Activated CD8-positive, alpha-beta memory T cell treated with anti-CD3 and anti-CD28 coated beads for 1 hour (primary cell): ENCODE measurements at regions not wholly inside any gene's neighbourhood (a gene's known extent, or its start where the extent isn't known, plus 50 kb on each side); places are given as distances from the start of the nearest gene placed in this dataset.

ENCODE experiments used
- DNase-seq, 2 donors: peaks; one replicate each; pipeline ENCODE4 v3.0.0-alpha.2; 2020; ENCODE audit warnings: low read depth in 1 of 2; ENCODE audit errors: extremely low read depth in 1 of 2

DNA sequence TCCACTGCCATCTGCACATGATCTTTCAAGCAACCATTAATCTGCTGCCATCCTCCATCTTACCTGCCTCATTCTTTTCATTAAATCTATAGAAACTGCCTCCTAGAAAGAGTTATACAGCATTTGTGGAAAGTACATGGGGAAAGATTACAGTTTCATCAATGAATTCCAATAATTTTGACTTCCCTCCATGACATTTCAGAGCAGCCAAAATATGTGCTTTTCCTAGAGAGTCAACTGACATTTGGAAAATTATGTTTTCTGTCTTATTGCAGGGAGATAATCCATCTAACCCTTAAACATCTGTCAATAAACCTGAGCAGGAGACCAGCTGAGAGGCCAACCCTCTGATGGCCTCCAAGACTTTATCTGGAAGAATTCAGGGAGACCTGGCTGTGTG, 147.0 kb upstream of the CDH5 start:
- no peak for DNase-seq

DNA sequence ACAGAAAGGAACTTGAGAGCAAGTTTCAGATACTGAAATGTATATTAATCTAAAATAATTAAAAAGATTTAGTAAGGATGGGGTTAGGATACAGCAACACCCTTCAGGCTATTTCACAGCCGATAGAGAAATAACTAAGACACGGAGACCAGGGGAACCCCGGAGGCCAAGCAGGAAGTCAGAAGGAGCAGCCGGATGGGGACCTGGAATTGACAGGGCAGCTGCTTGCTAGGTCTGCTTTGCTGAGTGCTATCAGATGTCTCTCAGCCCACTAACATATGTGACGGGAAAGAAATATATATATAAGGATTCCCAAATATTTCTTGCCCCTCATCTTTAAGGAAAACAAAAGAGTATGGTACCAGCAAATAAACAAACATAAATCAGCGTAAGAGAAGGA, 154.1 kb upstream of the CDH5 start:
- DNase-seq, result no peak

DNA sequence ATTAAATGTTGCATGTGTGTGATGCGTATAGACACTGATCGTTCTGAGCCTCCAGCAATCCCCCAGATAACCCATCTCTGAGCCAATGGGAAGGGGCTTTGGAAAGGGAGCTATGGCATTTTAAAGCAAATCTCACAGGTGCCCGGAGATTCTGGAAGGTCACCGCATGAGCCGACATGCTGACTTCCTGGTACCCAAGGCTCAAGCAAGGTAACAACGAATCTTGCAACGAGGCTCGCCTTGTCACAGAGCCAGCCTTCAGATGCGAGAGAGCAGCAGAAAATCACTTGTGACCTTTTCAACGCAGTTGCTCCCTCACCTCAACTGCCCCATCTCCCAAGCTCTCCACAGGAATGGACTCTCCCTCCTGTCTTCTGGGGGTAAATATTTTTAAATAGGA, 154.8 kb upstream of the CDH5 start:
- no peak for DNase-seq

DNA sequence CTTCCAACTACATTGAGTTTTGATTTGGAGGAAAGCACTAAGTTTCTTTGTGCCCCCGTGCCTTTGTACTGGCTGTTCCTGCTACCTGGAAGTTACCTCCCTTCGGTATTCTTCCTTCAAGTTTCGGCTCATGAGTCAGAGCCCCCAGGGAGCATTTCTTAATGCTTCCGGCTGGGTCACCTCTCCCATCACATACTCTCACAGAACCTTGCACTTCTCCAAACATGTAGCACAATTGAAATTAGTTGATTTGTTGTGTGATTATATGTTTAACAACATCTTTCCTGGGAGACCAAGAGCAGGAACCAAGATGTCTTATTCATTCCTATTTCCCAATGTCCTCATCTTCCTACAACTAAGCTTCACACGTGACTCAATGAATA, 158.6 kb upstream of the CDH5 start:
- DNase-seq, result no peak

DNA sequence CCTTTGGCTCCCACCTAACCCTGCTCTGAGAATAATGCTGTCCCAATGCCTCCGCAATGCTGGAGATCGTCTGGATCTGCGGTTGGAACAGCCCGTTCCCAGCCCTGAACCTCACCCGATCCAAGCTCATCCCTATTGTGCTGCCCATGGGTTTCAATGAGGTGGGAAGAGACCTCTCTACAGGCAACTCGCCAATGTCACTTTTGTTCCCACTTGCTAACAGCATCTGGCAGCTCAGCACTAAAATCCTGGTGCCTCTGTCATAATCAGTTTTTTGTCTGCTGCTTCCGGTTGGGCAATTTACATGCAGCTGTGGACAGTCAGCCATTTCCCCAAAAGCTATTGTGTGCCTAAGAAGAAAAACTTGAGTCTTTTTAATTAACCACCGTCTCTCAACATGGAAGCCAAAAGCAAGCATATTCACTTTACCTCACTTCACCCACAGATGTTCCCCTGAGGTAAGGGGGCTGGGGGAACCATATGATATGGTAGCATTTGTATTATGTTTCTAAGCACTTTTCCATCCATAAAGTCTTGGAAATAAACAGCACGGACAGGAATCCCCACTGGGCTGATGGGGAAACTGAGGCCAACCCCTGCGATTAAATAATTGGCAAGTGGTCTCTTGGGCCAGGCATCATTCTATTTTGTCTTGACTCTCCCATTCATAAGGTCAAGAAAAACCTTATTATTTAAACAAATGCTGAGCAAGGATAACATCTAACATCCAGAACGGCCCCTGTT, 159.2 kb upstream of the CDH5 start:
- no peak for DNase-seq

DNA sequence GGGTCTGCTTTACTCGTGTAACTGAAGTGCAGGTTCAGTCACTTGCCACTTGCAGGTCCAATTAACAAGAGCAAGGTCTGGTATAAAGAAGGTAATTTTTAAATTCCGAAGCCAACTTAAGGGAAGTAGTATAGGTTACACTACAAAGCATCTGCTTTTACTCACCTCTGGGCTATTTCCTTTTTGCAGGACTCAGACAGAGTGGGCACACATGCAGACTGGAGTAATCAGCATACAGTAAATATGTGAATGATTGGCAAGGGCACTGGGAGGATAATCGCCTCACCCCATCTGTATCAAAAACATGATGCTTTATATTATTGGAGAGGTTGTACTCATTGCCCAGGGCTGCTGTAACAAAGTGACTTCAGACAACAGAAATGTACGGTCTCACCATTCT, 160.1 kb upstream of the CDH5 start:
- DNase-seq, result no peak

DNA sequence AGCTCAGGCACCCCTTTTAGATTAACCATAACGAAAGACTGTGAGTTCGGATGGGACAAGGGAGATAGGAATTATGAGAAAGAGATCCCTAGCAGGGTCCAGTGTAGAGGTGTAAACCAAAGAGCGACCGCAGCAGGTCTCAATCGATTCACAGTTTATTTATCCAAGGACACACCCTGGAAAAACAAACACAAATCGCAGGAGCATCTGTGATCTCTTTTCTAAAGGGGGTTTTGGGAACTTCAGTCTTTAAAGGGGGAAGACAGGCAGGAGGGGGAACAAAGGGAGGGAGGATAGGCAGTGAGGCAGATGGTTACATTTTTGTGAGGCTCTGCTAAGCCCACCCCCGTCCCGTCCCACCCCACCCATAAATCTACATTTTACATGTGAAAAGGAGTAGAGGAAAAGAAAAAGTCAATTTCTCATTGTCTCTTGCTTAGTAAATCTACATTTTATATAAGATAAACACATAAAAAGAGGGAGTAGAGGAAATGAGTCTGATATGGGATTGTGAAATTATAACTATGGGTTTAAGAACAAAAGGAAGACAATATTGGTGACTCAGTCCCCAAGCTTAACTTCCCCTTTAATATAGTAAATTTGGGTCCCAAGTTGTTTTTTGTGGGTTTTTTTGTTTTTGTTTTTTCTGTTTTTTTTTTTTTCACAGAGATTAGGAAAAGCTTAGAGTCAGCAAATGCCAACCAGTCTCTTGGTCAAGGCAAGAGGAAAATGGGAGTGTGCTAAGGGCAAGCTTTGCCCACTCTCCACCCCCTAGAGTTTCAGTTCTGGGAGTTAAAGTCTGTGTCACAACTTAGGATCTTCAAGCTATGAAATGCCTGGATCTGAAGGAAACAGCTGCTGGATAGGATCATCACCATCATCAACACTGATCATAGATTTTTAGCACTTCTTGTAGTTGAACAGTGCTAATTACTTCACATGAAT, 160.9 kb upstream of the CDH5 start:
- DNase-seq, result no peak

DNA sequence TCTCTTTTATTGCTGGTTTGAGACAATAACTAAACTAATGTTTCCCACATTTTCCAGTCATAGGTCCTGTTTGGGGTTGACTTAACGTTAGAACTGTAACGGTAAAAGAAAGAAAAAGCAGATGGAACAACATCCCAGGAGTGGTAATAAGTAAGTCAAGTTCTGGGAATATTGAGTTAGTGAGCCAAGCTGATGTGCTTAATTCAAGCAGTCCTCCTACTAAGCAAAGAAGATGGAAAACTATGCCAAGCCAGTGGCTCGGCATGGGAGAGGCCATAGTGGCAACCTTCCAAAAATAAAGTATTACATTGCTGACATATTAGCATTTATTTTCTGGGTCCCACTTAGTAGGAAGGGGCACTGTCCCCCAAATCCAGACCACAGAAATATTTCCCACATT, 161.7 kb upstream of the CDH5 start:
- DNase-seq, result no peak

DNA sequence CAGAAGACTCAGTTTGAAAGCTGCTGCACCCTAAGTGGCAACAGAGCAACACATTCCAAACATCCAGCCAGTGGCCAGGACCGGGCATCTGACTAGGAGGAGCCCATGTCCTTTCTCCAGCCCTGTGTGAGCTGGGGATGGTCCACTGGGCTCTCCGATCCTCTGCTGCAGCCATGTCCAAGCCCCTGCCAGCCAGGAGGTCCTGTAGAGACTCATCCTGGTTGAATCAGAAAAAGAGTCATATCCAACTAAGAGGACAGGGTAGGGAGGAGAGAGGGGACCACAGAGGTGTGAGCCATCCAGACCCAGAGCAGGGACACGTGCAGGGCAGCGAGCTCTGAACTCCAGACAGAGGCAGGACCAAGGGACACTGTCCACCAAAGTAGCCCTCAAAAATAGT, 163.0 kb upstream of the CDH5 start:
- no peak for DNase-seq

DNA sequence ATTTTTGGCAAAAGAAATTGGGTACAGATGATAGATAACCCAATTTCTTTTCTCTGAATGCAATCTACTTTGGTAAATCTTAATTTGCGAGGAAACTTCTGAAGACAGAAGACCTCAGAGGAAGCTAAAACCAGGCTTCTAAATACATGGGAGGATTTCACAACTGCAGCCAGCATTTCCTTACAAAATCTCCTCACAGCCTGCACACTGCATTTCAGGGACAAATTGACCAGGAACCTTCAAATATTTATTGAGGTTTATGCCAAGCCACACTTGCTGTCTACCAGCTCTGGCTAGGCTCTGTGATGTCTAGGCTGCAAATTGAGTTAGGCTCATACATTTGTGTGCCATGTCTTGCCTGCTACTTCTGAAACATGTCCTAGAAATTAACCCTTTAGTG, 167.3 kb upstream of the CDH5 start:
- no peak for DNase-seq

DNA sequence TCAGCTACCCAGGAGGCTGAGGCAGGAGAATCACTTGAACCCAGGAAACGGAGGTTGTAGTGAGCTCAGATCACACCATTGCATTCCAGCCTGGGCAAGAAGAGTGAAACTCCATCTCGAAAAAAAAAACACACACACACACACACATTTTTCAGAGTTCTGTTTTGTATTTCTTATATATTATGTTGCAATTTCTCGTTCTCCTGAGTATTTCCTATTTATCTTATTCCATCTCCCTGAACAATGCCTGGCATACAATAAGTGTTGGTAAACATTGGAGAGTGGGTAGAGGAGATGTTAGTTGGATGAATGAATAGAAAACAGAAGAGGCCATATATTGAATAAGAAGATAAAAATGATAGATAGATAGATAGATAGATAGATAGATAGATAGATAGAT, 167.8 kb upstream of the CDH5 start:
- DNase-seq, result no peak

DNA sequence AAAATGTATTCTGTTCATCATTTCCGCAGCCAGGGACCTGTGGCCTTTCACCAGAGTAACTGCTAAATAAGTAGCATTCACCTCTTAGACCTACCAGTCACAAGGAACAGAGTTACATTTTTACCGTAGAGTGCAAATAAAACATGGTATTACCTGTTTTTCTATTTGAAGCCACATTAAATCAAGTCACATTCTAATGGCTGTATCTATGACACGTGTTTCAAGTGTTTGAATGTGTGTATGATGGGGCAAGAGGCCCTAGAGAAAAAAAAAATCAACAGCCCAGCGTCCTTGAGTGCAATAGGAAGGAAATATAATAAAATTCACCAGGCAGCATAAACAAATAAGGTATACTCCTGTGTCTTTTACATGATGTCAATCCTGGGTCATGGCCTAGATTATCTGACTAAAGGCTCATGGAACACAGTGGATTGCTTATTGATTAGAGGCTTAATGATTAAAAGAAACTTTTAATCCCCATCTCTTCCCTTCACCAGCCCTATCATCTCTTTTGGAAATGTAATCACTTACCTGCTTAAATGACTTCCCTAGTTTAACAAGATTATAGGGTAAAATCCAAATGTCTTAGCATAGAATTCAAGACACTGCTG, 168.7 kb upstream of the CDH5 start:
- DNase-seq, result no peak

DNA sequence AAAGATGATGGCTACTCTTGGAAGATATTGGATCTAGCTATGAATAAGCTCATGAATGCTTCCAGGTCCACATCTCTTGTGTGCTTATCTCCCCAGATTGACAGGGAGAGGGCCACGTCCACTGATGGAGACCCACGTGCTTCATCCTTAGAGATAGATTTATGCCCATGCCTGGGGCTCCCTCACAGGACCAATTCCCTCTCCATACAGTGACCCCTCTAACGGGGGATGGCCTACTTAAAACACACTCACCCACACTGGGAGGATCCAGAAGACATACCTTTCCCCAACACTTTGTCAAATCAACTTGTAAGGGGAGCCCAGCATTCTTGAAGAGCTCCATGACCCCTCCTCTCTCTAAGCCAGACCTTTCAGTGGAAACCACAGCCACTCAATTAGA, 169.7 kb upstream of the CDH5 start:
- no peak for DNase-seq

DNA sequence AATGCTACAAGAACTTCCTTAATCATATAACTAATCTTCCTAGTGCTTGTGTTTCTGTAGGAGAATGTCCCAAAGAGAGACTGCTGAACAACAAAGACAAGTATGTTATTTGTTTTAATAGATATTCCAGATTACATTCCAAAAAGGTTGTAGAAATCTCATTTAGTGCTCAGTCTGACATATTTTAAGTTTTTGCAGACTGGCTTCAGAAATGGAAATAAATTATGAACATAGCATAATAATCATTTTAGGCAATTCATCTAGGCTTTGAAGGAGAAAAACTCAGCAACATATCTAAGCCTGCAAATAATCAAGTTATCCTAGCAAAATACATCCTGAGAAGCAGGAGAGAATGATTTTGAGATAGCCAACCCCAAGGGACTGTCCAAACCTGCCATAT, 171.6 kb upstream of the CDH5 start:
- DNase-seq, result no peak

DNA sequence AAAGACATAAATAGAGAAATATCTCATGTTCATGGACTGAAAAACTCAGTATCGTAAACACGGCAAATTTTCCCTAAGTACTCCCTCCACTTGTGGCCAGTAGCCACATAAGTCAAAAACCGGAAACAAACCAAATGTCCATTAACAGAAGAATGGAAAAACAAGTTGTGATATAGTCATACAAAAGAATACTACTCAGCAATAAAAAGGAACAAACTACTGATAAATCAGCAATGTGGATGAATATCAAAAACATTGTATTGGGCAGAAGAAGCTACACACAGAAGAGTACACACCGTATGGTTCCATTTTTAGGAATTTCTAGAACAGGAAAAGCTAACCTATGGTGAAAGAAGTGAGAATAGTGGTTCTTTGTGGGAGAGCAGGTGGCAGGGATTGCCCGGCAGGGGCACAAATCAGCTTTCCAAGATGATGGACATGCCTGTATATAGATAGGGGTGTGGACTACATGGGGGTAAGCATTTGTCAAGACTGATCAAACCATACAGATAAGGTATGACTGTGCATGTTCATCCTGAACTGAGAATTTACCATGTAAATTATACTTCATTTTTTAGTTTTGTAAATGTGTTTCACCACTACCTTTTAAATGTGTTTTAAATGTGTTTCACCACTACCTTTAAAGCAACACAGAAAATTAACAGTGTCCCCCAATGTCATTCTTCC, 172.8 kb upstream of the CDH5 start:
- no peak for DNase-seq

DNA sequence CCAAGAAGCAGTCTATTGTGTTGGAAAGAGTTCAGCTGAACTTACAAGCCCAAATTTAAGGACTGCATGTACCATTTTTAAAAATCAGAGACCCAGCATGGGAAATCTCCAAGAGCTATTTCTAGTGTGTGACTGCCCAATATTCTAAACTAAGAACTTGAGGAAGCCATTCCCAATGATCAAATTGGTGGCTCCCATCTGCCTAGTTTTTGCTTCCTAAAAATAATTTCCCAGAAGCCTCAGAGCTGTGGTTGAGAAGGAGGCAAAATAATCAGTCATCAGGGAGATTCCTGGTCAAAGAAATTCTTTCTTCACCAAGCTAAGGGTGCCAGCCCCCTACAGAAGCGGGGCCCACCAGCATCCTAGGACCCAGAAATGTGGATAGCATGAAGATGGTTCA, 176.1 kb upstream of the CDH5 start:
- DNase-seq, result no peak

DNA sequence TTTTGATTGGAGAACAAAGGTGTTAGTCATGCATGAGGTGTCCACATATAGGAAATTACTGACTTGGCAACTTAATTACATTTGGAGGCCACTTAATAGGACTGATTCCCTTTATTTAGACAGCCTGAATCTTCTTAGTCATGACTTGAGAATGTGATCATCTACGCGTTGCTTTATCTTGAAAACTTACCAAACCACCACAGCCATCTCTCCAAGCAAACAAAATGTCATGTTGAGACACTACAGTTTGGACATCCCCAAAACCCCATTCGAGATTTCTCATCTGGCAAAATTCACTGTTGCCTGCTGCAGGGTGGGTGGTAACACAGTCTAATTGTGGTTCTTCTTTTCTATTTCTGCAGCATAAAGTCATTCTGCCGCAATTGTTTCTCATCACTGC, 176.5 kb upstream of the CDH5 start:
- DNase-seq, result no peak

DNA sequence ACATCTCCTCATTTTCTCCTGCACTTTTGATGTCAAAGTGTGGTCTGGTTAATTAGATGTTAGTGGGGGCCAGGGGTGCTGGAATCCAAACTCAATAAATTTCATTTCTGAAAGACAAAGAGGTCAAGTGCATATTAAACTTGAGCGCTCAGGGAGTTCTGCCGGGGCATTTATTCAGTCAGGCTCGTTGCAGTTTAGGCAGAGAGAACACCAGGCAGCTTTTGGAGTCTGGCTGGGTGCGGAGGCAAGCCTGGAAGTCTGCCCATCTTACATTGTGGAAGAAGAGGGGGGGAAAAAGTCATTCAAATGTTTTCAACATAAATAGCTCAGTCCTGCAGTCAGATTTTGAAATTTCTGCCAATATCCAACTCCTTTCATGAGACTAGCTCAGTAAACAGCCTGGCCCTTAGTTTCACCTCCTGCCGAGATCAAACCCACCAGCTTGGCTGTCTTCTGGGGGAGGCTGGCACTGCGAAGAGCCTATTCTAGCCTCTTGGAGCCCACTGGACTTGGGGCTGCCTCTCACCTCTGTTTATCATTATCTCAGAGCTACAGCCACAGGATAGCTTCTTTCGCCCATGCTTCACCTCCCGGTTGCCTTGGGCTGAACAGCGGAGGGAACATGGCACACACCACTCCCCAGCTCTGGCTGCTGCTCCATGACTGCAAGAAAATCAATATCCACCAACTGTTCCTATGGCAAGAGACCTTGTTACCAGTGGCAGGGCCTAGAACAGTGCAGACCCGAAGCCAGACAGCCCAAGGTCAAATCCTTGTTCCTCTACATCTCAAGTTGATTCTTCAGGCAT, 177.4 kb upstream of the CDH5 start:
- no peak for DNase-seq

DNA sequence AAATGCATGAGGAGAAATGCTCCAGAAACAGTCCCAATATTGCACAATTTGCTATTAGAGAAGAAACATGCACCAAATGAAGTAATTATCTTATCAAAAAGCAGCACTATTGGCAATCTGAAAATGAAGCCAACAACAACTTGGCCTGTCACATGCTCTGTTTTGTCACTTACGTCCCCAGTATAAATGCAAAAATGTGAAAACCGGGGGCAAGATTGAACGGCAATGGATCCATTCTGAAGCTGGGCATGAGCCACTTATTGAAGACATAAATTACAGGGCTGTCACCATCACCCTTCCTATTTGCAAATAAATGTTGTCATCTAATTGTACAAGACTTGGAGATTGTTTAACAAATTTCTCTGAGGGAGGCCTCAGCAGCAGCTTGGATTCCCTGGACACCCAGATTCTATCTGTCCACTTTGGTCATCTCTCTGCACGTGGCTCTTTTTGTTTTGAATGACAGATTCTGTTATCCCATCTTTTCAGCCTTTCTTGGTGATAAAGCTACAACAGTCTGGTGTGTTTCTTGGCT, 180.2 kb upstream of the CDH5 start:
- no peak for DNase-seq

DNA sequence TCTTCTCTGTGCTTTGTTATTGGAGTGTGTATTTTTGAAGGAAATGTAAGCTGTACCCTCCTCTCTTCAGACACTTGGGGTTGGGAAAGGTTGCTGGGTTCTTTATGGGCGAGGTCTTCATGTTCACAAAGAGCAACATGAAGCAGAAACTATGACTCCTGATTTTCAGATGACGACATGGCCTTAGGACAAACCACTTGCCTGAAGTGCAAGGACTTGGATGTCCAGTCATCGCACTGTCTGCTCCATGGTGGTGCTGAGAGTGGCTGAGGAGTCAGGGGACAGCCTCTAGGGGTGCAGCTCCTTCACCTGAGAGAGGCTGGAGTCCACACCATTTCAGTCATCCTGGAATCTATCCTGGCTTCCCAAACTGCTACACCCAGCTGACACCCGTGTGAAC, 183.9 kb upstream of the CDH5 start:
- DNase-seq, result no peak
